Hippocampal formation (tissue), 2 donors: ENCODE measurements at regions not wholly inside any gene's neighbourhood (a gene's known extent, or its start where the extent isn't known, plus 50 kb on each side); places are given as distances from the start of the nearest gene placed in this dataset.
A peak's percentile ranks its signal among the peaks of the same experiment; 100 is the strongest.
"Not testable (repeated sequence)": the region's sequence is repeated elsewhere in the genome, so short reads cannot be mapped to it uniquely, and the experiment has no call there.

Experiments used
- DNase-seq, 2 donors: peaks; one replicate each; lab custom pipeline; 2025; lab: John Stamatoyannopoulos, UW

DNA sequence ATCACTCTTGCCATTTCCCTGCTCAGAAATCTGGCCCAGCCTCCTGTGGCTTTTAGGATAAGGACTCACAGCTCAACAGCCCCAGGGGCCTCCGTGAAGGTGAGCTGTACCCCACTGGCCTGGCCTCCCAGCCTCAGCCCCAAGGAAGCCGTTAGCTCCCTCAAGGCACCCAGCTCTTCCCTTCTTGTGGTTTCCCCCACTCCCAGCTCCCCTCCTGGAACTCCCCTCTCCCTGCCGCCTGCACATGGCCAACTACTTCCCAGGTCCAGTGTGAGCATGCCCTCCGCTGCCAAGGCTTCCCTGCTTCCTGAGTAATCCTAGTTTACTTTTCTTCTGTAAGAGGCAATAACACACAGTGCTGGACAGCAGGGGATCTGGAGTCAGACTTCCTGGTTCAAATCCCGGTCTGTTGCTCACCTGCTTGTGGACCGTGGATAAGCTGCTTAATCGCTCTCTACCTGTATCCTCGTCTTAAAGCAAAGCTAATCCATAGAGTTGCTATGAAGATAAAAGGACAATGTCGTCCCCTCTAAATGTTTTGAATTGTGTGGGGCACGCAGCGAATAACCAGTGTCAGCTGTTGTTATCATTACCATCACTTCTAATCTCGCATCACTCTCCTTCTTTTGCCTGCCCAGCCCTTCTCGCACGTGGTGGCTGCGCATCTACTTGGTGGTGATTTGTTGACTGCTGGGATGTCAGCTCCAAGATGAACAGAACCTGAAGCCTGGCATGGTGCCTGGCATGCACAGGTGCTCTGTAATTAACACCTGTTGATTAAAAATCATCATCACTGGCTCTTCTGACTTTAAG is 86.6 kb downstream of the C5orf15 start:
- DNase-seq = no peak

DNA sequence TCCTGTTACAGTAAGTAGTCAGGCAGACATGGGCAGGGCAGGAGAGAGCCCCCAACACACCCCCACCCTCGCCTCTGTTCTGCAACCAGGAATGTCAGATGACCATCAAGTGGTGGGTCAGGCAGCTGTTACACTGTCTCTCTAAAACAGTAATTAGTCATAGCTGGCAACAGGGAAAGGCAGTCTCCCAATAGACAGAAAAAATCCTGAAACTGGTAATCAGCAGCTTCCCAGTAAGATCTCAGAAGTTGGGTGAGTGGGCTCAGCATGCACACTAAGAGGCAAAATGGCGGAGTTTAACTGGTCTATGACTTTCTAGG is 90.2 kb downstream of the C5orf15 start:
- no peak for DNase-seq

DNA sequence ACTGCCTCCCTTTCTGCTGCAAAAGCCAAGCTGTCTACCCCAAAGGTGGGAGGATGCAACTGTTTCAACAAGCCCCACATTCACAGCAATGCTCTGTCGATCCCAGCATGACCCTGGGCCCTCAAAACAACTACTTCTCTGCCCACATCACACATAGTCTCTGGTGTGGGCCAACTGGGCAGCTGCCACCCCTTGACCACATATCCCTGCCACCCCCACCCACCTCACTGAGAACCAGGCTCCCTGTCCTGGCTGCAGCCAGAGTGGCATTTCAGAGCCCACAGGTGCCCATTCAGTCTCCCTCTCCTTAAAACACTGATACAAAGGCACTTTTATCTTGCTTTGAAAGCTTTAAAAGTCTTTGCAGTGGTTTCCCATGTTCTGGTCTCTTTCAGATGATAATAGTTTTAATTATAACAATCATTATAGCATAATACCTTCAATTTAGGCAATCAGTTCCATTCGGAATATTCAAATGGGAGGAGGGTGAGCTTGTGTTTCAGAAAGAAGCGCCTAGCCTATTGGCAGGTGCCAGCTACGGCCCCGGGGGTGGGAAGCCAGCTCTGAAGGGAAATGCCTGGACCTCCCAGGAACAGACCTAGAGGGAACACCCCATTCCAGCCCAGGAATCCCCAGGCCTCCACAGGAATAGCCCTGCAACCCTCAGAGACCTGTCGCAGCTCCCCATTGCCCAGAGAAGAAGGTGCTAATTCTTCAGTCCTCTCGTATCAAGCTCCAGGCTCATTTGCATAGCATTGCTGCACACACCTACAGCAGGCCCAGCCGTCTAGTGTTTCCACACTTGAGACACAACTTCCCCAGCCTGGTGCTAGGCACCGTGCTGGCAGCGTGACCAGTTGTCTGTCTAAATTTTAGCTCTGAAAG is 90.8 kb downstream of the C5orf15 start:
- no peak for DNase-seq

DNA sequence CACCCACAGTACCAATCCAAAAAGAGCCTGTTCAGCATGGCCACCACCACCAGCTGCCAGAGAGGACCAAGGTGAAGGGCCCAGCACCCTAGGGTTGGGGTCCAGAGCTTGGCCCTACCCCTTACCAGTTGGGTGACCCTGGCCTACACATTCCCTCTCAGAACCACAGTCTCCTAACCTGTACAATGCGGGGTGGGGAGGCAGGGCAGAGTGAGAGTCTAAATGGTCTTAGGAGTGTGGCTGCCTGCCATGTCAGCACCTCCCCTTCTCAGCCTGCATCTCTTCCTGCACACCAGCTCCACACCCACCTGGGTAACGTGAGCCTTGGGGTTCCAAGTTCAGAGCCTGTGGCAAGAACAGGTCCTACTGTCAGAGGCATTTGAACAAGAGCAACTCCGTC is 92.2 kb downstream of the C5orf15 start:
- DNase-seq = no peak

DNA sequence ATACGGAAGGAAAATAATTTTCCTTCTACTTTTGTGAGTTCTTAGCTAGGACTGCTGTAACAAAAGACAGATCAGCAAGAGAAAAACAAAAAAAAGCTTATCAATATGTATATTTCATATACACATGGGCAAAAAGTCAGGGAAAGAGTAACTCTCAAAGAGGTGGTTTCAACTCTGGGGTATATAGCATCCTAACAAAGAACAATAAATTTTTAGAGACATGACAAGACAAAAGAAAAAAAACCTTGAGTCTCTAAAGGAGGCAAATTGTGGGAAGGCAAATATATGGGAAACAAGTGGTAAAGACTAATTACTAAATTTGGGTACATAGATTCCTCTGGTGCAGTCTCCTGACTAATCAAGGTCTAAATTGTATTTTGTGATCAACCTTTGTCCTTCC is 93.2 kb downstream of the C5orf15 start:
- DNase-seq = no peak

DNA sequence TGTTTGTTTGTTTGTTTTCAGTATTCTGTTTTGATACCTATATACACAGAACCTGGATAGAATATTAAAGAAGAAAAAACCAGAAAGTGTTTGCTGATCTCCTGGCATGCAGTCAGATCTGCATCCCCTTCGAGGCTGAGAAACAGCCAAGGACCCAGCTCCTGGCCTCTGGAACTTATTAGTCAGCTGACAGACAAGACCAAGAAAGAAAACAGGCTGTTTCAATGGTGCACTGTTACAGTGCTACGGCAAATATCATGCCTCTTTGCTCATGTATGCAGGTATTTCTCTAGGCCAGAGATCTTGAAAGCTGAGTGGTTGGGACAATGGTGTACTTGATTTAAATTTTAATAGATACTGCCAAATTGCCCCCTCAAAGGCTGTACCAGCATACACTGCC is 95.0 kb downstream of the C5orf15 start:
- no peak for DNase-seq

DNA sequence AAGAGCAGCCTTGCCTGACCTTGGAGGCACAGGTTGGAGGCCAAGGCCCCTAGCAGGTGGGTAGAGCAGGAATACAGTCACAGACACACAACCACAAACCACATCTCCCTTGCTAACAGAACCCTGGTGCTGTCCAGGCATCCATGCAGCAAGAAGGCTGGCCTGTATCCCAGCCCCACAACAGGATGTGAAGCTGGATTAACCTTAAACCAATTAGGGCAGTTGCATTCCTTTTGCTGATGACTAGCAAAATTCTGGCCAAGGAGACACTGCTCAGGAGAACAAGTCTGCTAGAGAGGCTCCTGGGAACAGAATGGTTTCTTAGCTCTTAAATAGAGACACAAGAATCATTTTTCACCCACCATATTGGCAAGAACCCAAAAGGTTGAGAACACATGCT is 97.8 kb downstream of the C5orf15 start:
- no peak for DNase-seq

DNA sequence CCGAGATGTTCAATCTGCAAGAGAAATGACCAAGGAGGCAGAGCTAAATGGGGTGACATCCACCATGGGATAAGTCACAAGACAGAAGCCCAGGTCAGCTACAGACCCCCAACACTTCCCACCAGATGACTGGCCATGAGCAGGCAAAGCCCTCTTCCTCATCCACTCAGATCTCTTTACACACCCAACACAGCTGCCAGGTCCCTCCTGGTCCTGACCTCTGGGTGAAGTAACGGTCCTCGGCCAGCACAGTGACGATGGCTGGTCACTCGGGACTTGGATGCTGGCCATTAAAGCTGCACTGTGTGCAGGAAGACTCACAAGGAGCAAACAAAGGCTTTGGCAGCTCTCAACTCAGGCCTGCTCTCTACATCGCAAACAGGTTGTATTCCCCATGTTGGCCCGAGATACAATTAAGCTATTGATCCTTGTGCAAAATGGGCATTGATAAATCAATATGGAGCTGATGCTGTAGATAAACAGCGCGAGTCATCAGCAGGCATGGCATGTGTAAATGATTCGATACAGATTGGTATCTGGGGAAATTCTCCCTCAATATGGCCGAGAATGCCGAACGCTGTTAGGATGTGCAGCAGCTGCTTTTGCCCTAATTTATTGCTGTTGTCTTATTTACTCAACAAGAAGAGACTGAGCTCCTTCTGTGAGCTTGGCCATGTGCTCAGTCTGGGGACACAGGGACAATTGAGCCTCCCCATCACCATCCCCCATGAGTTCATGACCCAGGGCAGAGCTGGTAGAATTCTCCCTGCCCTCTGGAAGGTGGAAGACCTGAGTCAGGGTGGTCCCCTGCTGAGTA is 98.7 kb downstream of the C5orf15 start:
- peak in 1 of 2 donors; percentile 48 for DNase-seq

DNA sequence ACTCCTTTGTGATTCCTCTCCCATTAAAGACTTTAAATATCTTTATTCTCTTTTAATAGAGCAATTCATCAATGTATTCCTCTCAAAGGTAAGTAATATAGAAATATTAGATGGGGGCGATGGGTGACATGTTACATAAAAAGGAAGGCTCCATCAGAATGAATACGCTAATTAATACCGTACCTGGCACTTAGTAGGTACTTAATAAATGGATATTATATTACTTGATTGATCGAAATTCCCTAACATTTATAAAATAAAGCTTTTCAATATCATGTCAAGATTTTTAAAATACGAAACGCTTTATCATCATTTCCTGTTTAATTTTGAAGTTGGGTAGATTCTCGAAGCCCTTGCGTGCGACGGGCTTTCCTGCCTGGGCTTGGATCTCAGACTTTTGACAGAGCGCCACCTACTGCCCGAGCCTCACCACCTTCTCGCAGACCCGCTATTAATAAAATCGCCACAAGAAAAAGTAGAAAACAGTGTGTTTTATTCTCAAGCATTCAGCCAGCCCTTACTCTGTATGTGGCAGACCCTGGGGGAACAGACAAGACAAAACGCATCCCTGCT is 99.4 kb downstream of the C5orf15 start:
- peak; percentile 70 to 77 for DNase-seq

DNA sequence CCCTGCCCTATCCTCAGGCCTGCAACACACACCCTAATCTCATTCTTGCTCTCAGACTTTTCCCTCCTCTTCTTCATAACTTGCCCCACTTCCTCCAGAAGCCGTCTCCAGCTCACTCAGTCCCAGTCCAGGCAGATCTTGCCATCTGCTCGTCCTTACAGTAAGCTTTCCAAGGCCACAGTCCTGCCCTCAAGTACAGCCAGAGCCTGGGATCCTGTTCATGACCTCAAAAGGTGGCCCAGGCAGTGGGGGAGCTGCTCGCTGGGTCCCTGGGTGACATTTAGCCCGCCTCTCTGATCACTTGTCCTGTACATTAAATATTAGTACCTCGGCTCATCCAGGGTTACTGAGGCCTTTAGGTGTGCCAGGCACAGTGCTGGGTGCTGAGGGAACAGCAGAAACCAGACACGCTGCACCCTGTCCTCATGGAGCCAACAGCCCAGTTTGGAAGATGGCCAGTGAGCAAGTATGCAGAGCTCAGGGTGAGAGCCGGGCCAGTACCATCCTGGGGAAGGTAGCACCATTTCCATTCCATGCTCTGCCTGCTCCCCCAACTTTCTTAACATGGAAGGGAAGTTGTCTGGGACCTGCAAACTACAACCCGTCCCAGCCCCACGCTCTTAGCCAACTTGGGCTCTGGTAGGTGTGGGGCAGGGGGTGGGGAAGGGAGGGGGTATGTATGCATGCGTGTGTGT is 100.4 kb downstream of the C5orf15 start:
- no peak for DNase-seq

DNA sequence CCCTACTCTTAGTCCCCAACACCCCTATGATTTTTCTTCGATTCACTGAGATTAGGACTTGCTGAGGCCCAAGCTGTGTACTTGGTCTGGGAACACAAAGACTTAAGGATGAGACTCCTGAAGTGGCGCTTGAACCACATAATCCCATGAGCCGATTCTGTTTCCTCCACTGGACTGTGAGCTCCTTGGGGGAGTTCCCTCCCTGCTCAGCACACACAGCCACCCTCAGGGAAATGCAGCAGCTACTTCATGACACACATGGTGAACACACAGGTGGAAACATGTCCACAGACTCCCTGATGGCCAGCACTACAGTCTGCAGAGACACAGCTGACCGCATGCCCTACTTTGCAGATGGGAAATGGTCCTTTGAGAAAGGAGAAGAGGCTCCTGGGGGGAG is 101.1 kb downstream of the C5orf15 start:
- no peak for DNase-seq

DNA sequence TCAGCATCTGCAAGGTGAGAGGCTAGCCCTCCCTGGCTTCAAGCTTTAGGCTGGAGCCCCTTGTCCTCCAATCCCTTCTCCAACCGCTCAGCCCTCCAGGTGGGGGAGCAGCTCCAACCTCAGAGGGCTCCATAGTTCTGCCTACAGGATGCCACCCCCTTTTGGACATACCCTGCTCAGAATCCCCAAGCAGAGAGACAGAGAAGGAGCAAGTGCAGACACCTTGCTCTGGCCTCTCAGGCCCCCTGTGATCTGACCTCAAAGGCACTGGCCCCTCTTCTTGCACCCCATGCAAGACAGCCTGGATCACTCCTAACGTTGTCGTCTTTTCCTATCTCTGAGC is 101.6 kb downstream of the C5orf15 start:
- DNase-seq = no peak

DNA sequence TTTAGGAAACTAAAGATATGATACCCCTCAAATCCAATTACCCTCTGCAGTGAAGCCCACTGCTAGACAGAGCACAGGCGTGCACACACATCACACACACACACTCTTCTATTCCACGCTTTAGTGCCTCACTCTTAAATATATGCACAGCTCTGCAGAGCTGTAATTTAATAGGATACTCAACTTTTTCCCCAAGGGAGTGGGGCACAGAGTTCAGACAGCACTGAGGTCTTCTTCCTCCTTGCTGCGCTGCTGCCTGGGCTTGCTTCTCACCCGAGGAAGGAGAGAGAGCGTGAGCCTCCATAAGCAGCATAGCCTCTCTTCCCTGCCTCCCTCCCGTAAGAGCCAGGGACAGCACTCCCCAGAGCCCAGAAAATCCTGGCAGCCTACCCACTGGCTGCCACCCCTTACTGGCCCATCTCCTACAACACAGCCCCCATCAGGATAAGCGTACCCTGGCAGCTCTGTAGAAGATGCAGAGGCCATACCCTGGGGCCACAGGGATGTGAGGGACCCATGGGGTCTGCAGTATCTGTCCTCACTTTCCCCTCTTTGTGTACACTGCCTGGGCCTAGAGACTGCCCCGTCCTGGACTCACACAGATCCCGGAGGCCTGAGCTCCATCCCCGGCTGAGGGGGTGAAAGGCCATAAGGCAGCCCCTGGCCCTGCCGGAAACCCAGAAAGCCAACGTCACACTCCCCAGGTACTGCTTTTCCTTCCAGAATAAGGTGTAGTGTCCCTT is 102.1 kb downstream of the C5orf15 start:
- no peak for DNase-seq

DNA sequence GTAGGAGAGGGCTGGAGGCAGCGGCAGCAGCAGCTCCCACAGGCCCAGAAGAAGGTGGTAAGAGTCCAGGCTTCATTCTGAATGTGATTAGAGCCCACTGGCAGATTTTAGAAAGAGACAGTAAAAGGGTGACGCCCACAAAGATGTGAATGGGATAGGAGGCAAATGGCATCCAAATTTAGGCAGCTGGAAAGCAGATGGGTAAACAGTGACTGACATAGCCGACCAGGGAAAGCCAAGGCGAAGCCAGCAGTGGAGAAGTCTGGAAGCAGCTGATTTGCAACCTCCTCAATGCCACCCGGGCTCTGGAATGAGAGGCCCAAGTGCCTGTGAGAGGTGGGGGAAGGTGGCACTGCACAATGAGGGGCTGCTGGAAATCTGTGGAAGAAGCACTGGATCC is 103.3 kb downstream of the C5orf15 start:
- DNase-seq = no peak

DNA sequence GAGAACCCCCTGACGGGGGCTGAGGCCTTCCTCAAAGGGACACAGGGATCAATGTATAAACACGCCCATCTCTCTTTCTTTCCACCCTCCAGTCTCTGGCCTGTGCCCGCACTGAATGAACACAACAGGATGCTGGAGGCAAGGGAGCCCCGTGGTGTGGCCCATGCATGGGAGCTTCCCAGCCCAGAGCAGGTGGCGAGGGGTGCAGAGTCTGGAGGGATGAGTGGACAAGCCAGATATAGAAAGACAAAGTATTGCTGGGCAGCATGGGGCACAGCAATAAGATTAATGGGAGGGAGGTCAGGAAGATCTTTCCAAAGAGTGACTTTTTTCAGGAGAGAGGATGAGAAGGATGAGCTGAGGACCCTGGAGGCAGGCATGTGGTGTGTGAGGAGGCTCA is 103.7 kb downstream of the C5orf15 start:
- no peak for DNase-seq

DNA sequence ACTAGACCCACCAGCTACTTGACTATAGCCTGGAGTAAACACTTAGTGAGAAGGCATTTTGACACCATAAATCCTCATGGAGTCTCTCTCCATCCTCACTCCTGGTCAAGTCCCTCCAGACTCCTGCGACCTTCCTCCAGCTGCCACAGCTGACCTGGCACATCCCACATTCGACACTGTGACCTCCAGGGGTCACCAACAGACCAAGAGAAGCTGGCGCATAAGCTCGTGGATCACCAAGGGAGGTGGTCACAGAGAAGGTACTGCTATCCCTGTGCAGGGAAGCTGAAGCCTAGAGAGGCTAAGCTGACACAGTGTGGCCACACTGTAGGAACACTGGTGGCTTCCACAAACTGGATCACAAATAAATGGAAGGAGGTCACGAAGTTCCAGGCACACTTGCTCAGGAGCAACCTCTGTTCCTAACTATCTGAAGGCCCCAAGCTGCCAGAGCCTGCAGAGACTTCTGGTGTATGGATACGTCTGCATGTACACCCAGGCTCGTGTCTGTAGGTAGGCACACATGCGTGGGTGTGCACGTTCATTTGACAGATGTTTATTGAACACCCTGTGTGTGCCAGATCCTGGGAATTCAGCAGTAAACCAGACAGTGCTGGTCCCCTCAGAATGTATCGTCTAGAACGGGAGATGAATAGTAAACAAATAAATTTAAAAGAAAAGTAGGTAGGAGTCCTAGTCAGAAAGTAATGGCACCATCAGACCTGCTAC is 104.4 kb downstream of the C5orf15 start:
- no peak for DNase-seq

DNA sequence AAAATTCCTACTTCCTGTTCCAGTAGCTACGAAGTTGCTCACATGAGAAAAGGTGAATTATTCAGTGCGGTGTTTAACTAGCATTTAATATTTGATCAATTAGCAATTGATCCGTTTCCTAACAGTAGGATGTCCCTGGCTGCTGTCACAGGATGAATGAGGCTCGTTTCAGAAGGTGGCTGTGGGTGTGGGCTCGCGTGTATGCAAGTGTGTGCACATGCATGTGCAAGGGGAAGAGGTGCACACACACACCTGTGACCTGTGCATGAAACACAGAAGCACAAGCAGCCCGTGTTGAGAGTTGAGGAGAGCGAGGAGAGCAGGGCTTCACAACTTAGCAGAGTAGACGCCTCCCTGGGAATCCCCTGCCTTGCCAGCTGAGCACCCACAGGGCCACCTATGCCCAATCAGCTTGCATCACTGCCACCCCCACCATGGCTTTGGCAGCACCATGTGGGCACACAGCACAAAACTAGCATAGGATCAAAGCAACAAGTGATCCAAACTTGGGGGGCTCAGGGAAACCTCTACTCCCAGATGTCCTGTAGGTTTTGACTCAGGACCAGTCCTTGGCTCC is 107.2 kb downstream of the C5orf15 start:
- no peak for DNase-seq

DNA sequence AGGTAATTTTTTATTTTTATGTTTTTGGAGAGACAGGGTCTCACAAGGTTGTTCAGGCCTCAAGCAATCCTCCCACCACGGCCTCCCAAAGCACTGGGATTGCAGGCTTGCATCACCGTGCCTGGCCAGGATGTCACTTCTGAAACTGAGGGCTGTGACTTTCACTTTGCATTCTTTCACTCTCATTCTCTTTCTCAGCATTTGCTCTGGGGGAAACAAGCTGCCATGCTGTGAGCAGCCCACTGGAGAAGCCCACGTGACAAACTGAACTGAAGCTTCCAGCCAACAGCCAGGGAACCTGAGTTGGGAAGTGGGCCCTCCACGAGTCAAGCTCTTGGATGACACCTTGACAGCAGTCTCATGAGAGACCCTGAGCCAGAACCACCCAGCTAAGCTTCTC is 109.4 kb downstream of the C5orf15 start:
- no peak for DNase-seq

DNA sequence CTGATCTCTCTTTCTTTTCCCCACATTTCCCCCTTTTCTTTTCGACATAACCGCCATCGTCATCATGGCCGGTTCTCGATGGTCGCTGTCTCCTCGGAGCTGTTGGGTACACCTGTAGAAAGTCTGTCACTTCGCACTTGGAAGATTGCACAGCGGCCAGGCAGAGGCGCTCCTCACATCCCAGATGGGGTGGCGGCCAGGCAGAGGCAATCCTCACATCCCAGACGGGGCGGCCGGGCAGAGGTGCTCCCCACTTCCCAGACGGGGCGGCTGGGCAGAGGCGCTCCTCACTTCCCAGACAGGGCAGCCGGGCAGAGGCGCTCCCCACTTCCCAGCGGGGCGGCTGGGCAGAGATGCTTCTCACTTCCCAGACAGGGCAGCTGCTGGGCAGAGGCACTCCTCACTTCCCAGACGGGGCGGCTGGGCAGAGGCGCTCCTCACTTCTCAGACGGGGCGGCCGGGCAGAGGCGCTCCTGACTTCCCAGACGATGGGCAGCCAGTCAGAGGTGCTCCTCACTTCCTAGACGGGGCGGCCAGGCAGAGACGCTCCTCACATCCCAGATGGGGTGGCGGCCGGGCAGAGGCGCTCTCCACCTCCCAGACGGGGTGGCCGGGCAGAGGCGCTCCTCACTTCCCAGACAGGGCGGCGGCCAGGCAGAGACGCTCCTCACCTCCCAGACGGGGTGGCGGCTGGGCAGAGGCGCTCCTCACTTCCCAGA is 110.7 kb downstream of the C5orf15 start:
- DNase-seq = not testable (repeated sequence)
